ENCODE measurements at regions not wholly inside any gene's neighbourhood (a gene's known extent, or its start where the extent isn't known, plus 50 kb on each side); places are given as distances from the start of the nearest gene placed in this dataset.

DNA sequence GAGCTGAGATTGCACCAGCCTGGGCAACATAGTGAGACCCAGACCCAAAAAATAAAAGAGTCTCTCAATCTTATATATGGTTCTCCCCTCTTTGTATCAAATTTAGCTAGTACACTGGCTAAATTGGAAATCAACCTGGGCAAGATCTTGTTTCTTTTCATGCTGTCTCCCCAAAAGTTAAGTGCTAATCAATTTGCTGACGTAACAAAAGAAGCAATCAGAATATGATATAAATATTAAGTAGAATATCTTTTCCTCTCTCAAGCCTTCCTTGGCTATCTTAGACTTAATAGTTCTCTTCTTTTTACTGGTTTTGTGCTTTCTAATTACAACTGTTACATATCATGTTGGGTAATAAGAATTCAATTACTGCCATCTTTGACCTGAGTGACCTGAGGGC lies 258.9 kb downstream of the KCNRG start:
- DNase-seq (ENCODE audit: low spot score in 2 of 2): no peak
- H3K4me3 ChIP-seq: no peak overlapping the region
- H3K9me3 ChIP-seq: no peaks in the 10 kb centered on the region
- no peaks in the 10 kb centered on the region for H3K4me1 ChIP-seq
- no peaks in the 10 kb centered on the region for H3K36me3 ChIP-seq
- intact Hi-C loops (cut with DNase I): no loop called here
- no peak overlapping the region for H3K27ac ChIP-seq
- no peaks in the 10 kb centered on the region for H3K27me3 ChIP-seq
- no peak for TF ChIP-seq CTCF (IDR thresholded peaks at IDR 0.05)

- no peak for DNase-seq (ENCODE audit: low spot score in 2 of 2)
- Histone ChIP-seq H3K4me3 (no peak overlapping the region), H3K27ac (no peak overlapping the region), H3K9me3 (no peaks in the 10 kb centered on the region), H3K27me3 (no peaks in the 10 kb centered on the region), H3K4me1 (no peaks in the 10 kb centered on the region), H3K36me3 (no peaks in the 10 kb centered on the region)
- no peak for TF ChIP-seq CTCF (IDR thresholded peaks at IDR 0.05)
- intact Hi-C loops (cut with DNase I): no loop called here
Measured at GRCh38 chr13:50275392-50276063, 260.3 kb downstream of the KCNRG start.

GRCh38 chr13:50276550-50276949 lies 261.3 kb downstream of the KCNRG start:
- H3K36me3 ChIP-seq: no peaks in the 10 kb centered on the region
- H3K27ac ChIP-seq: no peak overlapping the region
- H3K27me3 ChIP-seq: no peaks in the 10 kb centered on the region
- no peak overlapping the region for H3K4me3 ChIP-seq
- no peaks in the 10 kb centered on the region for H3K4me1 ChIP-seq
- H3K9me3 ChIP-seq: peaks cover 0 to 7% of the 10 kb centered on the region in 2 donors
- no peak for DNase-seq (ENCODE audit: low spot score in 2 of 2)
- intact Hi-C loops (cut with DNase I): no loop called here
- no peak for TF ChIP-seq CTCF (IDR thresholded peaks at IDR 0.05)

- Histone ChIP-seq H3K27me3 (no peaks in the 10 kb centered on the region), H3K9me3 (peaks cover 3 to 9% of the 10 kb centered on the region in 2 donors), H3K36me3 (no peaks in the 10 kb centered on the region), H3K4me1 (no peaks in the 10 kb centered on the region), H3K4me3 (no peak overlapping the region), H3K27ac (no peak overlapping the region)
- intact Hi-C loops (cut with DNase I): no loop called here
- no peak for DNase-seq (ENCODE audit: low spot score in 2 of 2)
- TF ChIP-seq CTCF (IDR thresholded peaks at IDR 0.05): no peak
Measured at GRCh38 chr13:50277127-50277526, 261.9 kb downstream of the KCNRG start.

DNA sequence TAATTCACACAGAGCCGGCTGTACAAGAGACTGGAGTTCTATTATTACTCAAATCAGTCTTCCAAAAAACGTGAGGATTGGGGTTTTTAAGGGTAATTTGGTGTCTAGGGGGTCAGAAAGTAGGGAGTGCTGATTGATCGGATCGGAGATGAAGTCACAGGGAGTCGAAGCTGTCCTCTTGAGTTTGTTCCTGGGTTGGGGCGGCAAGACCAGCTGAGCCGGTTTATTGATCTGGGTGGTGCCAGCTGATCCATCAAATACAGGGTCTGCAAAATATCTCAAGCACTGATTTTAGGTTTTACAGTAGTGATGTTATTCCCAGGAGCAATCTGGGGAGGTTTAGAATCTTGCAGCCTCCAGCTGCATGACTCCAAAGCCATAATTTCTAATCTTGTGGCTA lies 262.7 kb downstream of the KCNRG start:
- intact Hi-C loops (cut with DNase I): no loop called here
- H3K27ac ChIP-seq: no peak overlapping the region
- H3K4me3 ChIP-seq: no peak overlapping the region
- H3K9me3 ChIP-seq: peaks cover 3 to 9% of the 10 kb centered on the region in 2 donors
- H3K27me3 ChIP-seq: no peaks in the 10 kb centered on the region
- TF ChIP-seq CTCF (IDR thresholded peaks at IDR 0.05): no peak
- H3K4me1 ChIP-seq: no peaks in the 10 kb centered on the region
- no peak for DNase-seq (ENCODE audit: low spot score in 2 of 2)
- H3K36me3 ChIP-seq: no peaks in the 10 kb centered on the region
